H1 (cell line): ENCODE measurements at regions not wholly inside any gene's neighbourhood (a gene's known extent, or its start where the extent isn't known, plus 50 kb on each side); places are given as distances from the start of the nearest gene placed in this dataset.

Source experiments
- CTCF ChIA-PET: fragments of 300-600 bp; sonication (Branson Sonifier 250); formaldehyde crosslinking; loops from one replicate; lab custom pipeline; 2021; ENCODE audit not compliant: partially characterized antibody; lab: Charles Lee
- POLR2A ChIA-PET: fragments of 300-600 bp; sonication (Branson Sonifier 250); formaldehyde crosslinking; loops from one replicate; lab custom pipeline; 2021; ENCODE audit warnings: inconsistent platforms; ENCODE audit not compliant: partially characterized antibody; lab: Charles Lee
- DNase-seq, 2 experiments: peaks; one replicate each; pipeline versions ENCODE4 v3.0.0 to v3.0.0-alpha.2; 2010 to 2022; ENCODE audit warnings: low spot score in 2 of 2, low read depth in 1 of 2, mixed read lengths in 1 of 2
- FAIRE-seq: peaks from 2 replicates; lab custom pipeline; 2011; peaks lifted over from hg19 to GRCh38; lab: Jason Lieb, UNC
- H2AFZ ChIP-seq: 2 replicates; pipeline ENCODE4 v1.8.1; 2012; ENCODE audit warnings: low read length, inconsistent platforms
- H2AK5ac ChIP-seq: 2 replicates; pipeline ENCODE4 v1.6.1; 2013; ENCODE audit warnings: low read depth, low read length
- H2BK120ac ChIP-seq: replicated peaks from 2 replicates; pipeline ENCODE3; 2013; ENCODE audit warnings: low read depth, low read length, inconsistent platforms
- H2BK12ac ChIP-seq: 2 replicates; pipeline ENCODE4 v1.6.1; 2013; ENCODE audit warnings: low read depth, low read length
- H2BK15ac ChIP-seq: 2 replicates; pipeline ENCODE4 v1.6.1; 2013; ENCODE audit warnings: low read length
- H2BK20ac ChIP-seq: 2 replicates; pipeline ENCODE4 v1.6.1; 2013; ENCODE audit warnings: low read length
- H2BK5ac ChIP-seq: 2 replicates; pipeline ENCODE4 v1.6.1; 2013; ENCODE audit warnings: low read depth, low read length
- H3K14ac ChIP-seq: 2 replicates; pipeline ENCODE4 v1.6.1; 2013; ENCODE audit warnings: inconsistent platforms; ENCODE audit not compliant: insufficient read length
- H3K18ac ChIP-seq: 2 replicates; pipeline ENCODE4 v1.6.1; 2013; ENCODE audit warnings: low read length; ENCODE audit errors: extremely low read depth
- H3K23ac ChIP-seq: 2 replicates; pipeline ENCODE4 v1.6.1; 2013; ENCODE audit warnings: inconsistent platforms; ENCODE audit not compliant: insufficient read length
- H3K23me2 ChIP-seq: 2 replicates; pipeline ENCODE4 v1.6.1; 2013; ENCODE audit warnings: low read depth, low read length
- H3K27ac ChIP-seq: 2 replicates; pipeline ENCODE4 v1.6.1; 2011; ENCODE audit warnings: low read depth, low read length, inconsistent platforms
- H3K27me3 ChIP-seq, 4 experiments: replicated peaks in 1 of 4; 1 replicate in 1 of 4; 2 replicates in 3 of 4; pipeline versions ENCODE4 v1.6.1 to v1.8.1; 2011 to 2013; ENCODE audit warnings: low read length in 3 of 4, mild to moderate bottlenecking in 3 of 4, inconsistent platforms in 2 of 4, mixed read lengths in 2 of 4, moderate library complexity in 1 of 4; ENCODE audit not compliant: control insufficient read depth in 3 of 4, insufficient read depth in 3 of 4; ENCODE audit errors: extremely low read depth in 1 of 4
- H3K36me3 ChIP-seq, 4 experiments: 2 replicates each; pipeline versions ENCODE4 v1.6.1 to v1.8.1; 2011 to 2013; ENCODE audit warnings: mild to moderate bottlenecking in 4 of 4, low read length in 3 of 4, moderate library complexity in 2 of 4, control low read depth in 1 of 4, inconsistent platforms in 1 of 4; ENCODE audit not compliant: insufficient read depth in 4 of 4, control insufficient read depth in 2 of 4
- H3K4ac ChIP-seq: replicated peaks from 2 replicates; pipeline ENCODE3; 2013; ENCODE audit warnings: low read length, low read depth, mixed read lengths, inconsistent platforms; ENCODE audit not compliant: insufficient read length
- H3K4me1 ChIP-seq, 4 experiments: replicated peaks in 1 of 4; 1 replicate in 1 of 4; 2 replicates in 3 of 4; pipeline versions ENCODE4 v1.6.1 to v1.8.1; 2011 to 2013; ENCODE audit warnings: low read length in 3 of 4, inconsistent platforms in 2 of 4, mixed read lengths in 1 of 4; ENCODE audit not compliant: insufficient read depth in 4 of 4, control insufficient read depth in 3 of 4
- H3K4me2 ChIP-seq, 2 experiments: 2 replicates each; pipeline versions ENCODE4 v1.6.1 to v1.8.1; 2011 to 2013; ENCODE audit warnings: low read depth in 2 of 2, low read length in 2 of 2, control low read depth in 1 of 2, inconsistent platforms in 1 of 2, mild to moderate bottlenecking in 1 of 2; ENCODE audit not compliant: insufficient read depth in 1 of 2
- H3K4me3 ChIP-seq, 4 experiments: fragments of 200-600, 300-600 bp in 1 of 4; sonication (generic), shearing (Covaris generic), sonication (Bioruptor Twin) in 1 of 4; 2 replicates each; pipeline versions ENCODE4 v1.5.1 to v1.8.1; 2011 to 2016; ENCODE audit warnings: low read length in 4 of 4, low read depth in 3 of 4, control low read depth in 2 of 4, inconsistent platforms in 2 of 4, mild to moderate bottlenecking in 2 of 4, mixed read lengths in 1 of 4, moderate library complexity in 1 of 4; ENCODE audit not compliant: insufficient read depth in 2 of 4; ENCODE audit errors: extremely low read depth in 1 of 4
- H3K56ac ChIP-seq: replicated peaks from 2 replicates; pipeline ENCODE3; 2013; ENCODE audit warnings: low read depth, mild to moderate bottlenecking, mixed read lengths, low read length, inconsistent platforms; ENCODE audit not compliant: insufficient read length
- H3K79me1 ChIP-seq: 2 replicates; pipeline ENCODE4 v1.6.1; 2013; ENCODE audit warnings: low read depth, low read length, control low read depth
- H3K79me2 ChIP-seq, 2 experiments: 2 replicates each; pipeline versions ENCODE4 v1.6.1 to v1.8.1; 2012 to 2013; ENCODE audit warnings: low read length in 2 of 2, mild to moderate bottlenecking in 2 of 2, inconsistent platforms in 1 of 2; ENCODE audit not compliant: insufficient read depth in 2 of 2, control insufficient read depth in 1 of 2
- H3K9ac ChIP-seq, 4 experiments: replicated peaks in 1 of 4; 1 replicate in 1 of 4; 2 replicates in 3 of 4; pipeline versions ENCODE4 v1.6.1 to v1.8.1; 2011 to 2013; ENCODE audit warnings: low read depth in 3 of 4, low read length in 3 of 4, control low read depth in 2 of 4, mild to moderate bottlenecking in 2 of 4, moderate library complexity in 2 of 4, inconsistent platforms in 1 of 4; ENCODE audit errors: extremely low read depth in 1 of 4
- H3K9me3 ChIP-seq, 2 experiments: 2 replicates each; pipeline versions ENCODE4 v1.6.1 to v1.8.1; 2012 to 2013; ENCODE audit warnings: mild to moderate bottlenecking in 2 of 2, moderate library complexity in 2 of 2, control low read depth in 1 of 2, inconsistent platforms in 1 of 2, low read depth in 1 of 2, low read length in 1 of 2, mixed read lengths in 1 of 2; ENCODE audit not compliant: insufficient read depth in 2 of 2
- H4K20me1 ChIP-seq, 2 experiments: replicated peaks in 1 of 2; 2 replicates each; pipeline versions ENCODE3 to v1.8.1; 2011 to 2013; ENCODE audit warnings: inconsistent platforms in 2 of 2, low read length in 2 of 2, mild to moderate bottlenecking in 1 of 2; ENCODE audit not compliant: insufficient read depth in 2 of 2, control insufficient read depth in 1 of 2
- H4K5ac ChIP-seq: 2 replicates; pipeline ENCODE4 v1.6.1; 2013; ENCODE audit warnings: low read length, low read depth, mixed read lengths, inconsistent platforms; ENCODE audit not compliant: insufficient read length
- H4K8ac ChIP-seq: 2 replicates; pipeline ENCODE4 v1.8.0; 2013; ENCODE audit warnings: mild to moderate bottlenecking, moderate library complexity, low read length, inconsistent platforms; ENCODE audit not compliant: insufficient read depth; ENCODE audit errors: extremely low read depth
- H4K91ac ChIP-seq: replicated peaks from 2 replicates; pipeline ENCODE3; 2013; ENCODE audit warnings: low read length, mixed read lengths, inconsistent platforms; ENCODE audit not compliant: insufficient read length
- BACH1 ChIP-seq: IDR thresholded peaks from 2 replicates; pipeline ENCODE4 v1.6.1; 2012; ENCODE audit warnings: low read length, improper control_type of control experiment
- EZH2 ChIP-seq: fragments of 200-600 bp; sonication (generic); IDR thresholded peaks from 2 replicates; pipeline ENCODE4 v1.7.1; 2012; ENCODE audit warnings: low read depth, mild to moderate bottlenecking, moderate library complexity, low read length, inconsistent platforms; ENCODE audit not compliant: severe bottlenecking
- NANOG ChIP-seq: IDR thresholded peaks from 2 replicates; pipeline ENCODE4 v1.6.1; 2011; ENCODE audit warnings: low read length, low read depth, mild to moderate bottlenecking, inconsistent platforms; ENCODE audit not compliant: insufficient read depth, poor library complexity, severe bottlenecking
- SP1 ChIP-seq: IDR thresholded peaks from 2 replicates; pipeline ENCODE4 v1.6.1; 2011; ENCODE audit warnings: low read depth, low read length
- SP2 ChIP-seq: IDR thresholded peaks from 2 replicates; pipeline ENCODE4 v1.6.1; 2012; ENCODE audit warnings: mild to moderate bottlenecking, low read length, inconsistent platforms
- SUZ12 ChIP-seq: fragments of 200-600 bp; sonication (generic); IDR thresholded peaks from 2 replicates; pipeline ENCODE4 v1.6.1; 2012; ENCODE audit warnings: mild to moderate bottlenecking, inconsistent platforms, low read length, moderate library complexity, mixed read lengths
- TEAD4 ChIP-seq: IDR thresholded peaks from 2 replicates; pipeline ENCODE4 v1.6.1; 2012; ENCODE audit warnings: low read depth, low read length, inconsistent platforms, mixed read lengths
- ZNF274 ChIP-seq: IDR thresholded peaks from 2 replicates; pipeline ENCODE4 v1.7.0; 2012; ENCODE audit warnings: low read length, borderline replicate concordance; ENCODE audit errors: extremely low read depth
- WGBS, 2 experiments: shearing (Covaris generic) in 1 of 2; methylation state at CpG; one replicate each; pipeline versions ENCODE4 v1.1.6 to v1.1.7; 2013 to 2015; ENCODE audit warnings: low lambda C conversion rate in 2 of 2, mixed read lengths in 2 of 2, inconsistent platforms in 1 of 2, low coverage in 1 of 2, missing lambda C conversion rate in 1 of 2; ENCODE audit not compliant: insufficient replicate concordance in 2 of 2, insufficient coverage in 1 of 2, insufficient read length in 1 of 2; ENCODE audit errors: extremely low coverage in 1 of 2, missing lambda C conversion rate in 1 of 2; 5-methylcytosine and 5-hydroxymethylcytosine counted together

DNA sequence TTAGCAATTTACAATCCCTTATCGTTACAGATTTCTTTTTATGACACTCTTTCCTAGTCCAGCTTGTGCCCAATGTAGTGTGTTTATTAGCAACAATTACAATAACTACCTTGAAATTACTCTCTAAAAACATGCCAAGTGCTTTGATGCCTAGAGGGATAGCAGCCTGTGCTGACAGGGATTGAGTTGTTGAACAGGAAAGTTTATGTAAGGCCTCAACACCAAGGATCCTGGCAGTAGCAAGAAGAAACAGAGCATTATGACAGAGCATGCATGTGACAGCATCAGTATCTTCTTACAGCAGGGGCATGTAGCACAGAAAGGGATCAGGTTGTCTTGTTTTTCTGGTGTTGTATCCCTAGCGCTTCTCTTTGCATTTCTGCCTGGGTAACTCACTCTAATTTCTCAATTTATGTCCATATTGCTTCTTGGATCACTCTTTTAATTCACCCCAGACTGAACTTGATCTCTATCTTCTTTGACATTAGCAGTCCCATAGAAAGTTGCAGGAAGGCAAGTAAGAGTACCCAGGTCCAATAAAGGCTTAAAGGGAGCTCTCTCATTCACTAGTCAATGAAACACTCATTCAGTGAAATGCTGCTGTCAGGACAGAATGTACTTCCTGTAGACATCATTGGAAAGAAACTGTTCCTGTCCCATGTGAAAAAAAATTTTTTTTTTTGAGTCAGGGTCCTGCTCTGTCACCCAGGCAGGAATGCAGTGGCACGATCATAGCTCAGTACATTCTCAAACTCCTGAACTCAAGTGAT is 220.0 kb upstream of the GRIP1 start:
- Histone ChIP-seq H3K23ac (no peak overlapping the region), H3K79me1 (no peaks in the 10 kb centered on the region; the same call in 1 of the 2 replicates), H3K18ac (no peak overlapping the region), H2BK5ac (no peak overlapping the region), H2BK15ac (no peak overlapping the region), H2AFZ (no peak overlapping the region), H3K27me3 (no peaks in the 10 kb centered on the region), H3K14ac (no peak overlapping the region), H4K20me1 (no peaks in the 10 kb centered on the region), H3K4ac (no peak overlapping the region), H3K4me1 (peaks cover 0 to 11% (median 3%) of the 10 kb centered on the region in 4 experiments; a peak in 2 of 7 replicates), H4K91ac (no peak overlapping the region), H4K8ac (no peak overlapping the region), H3K36me3 (no peaks in the 10 kb centered on the region), H2BK120ac (no peak overlapping the region), H3K56ac (no peak overlapping the region), H3K23me2 (no peaks in the 10 kb centered on the region), H2AK5ac (no peak overlapping the region), H3K9me3 (no peaks in the 10 kb centered on the region), H3K79me2 (no peaks in the 10 kb centered on the region), H3K9ac (no peak overlapping the region), H3K4me3 (no peak overlapping the region), H3K4me2 (no peak overlapping the region), H4K5ac (no peak overlapping the region), H2BK20ac (no peak overlapping the region), H2BK12ac (0 out of 2 replicates have a peak overlapping the region, but pooled peaks have one; percentile 52), H3K27ac (no peak overlapping the region)
- 91% methylated on average over 3 of the region's 3 CpGs; no CpG with 5 or more reads in 1 of the 2 experiments for WGBS, 2 experiments
- ChIA-PET POLR2A (no interaction called here), CTCF (interaction anchor here (0.6 to 1.2 kb wide), 3 partner anchors 24 to 1675 kb away, joined by 3 to 4 read pairs (median 3); no protein-coding TSS in a partner anchor)
- FAIRE-seq (no peak), DNase-seq (no peak)
- TF ChIP-seq BACH1 (no peak), NANOG (no peak), SP2 (no peak), TEAD4 (no peak), SP1 (no peak), SUZ12 (no peak), ZNF274 (no peak), EZH2 (no peak)
